ENCODE measurements at regions not wholly inside any gene's neighbourhood (a gene's known extent, or its start where the extent isn't known, plus 50 kb on each side); places are given as distances from the start of the nearest gene placed in this dataset.
A peak's percentile ranks its signal among the peaks of the same experiment; 100 is the strongest.

GRCh38 chr6:111979633-111980032, 74.3 kb upstream of the CCN6 start:
- H3K4me3 ChIP-seq (ENCODE audit: low read length), result no peak overlapping the region
- no peaks in the 10 kb centered on the region for H3K36me3 ChIP-seq (ENCODE audit: insufficient read depth, low read length)
- H3K4me1 ChIP-seq (ENCODE audit: control insufficient read depth, insufficient read depth, low read length), result peaks cover 32% of the 10 kb centered on the region
- no peaks in the 10 kb centered on the region for H3K27me3 ChIP-seq (ENCODE audit: control insufficient read depth, insufficient read depth, low read length)
- no peak overlapping the region for H3K4me2 ChIP-seq (ENCODE audit: low read length)
- H3K9me3 ChIP-seq (replicated peaks; ENCODE audit: low read length), result no peaks in the 10 kb centered on the region
- peak overlapping the region; percentile 16 for H3K9ac ChIP-seq (ENCODE audit: low read depth, low read length)

- no peaks in the 10 kb centered on the region for H3K27me3 ChIP-seq (ENCODE audit: control insufficient read depth, insufficient read depth, low read length)
- H3K4me3 ChIP-seq (ENCODE audit: low read length), result no peak overlapping the region
- H3K36me3 ChIP-seq (ENCODE audit: insufficient read depth, low read length), result no peaks in the 10 kb centered on the region
- peak overlapping the region; percentile 58 for H3K9ac ChIP-seq (ENCODE audit: low read depth, low read length)
- peaks cover 36% of the 10 kb centered on the region for H3K4me1 ChIP-seq (ENCODE audit: control insufficient read depth, insufficient read depth, low read length)
- H3K9me3 ChIP-seq (replicated peaks; ENCODE audit: low read length), result no peaks in the 10 kb centered on the region
- peak overlapping the region; percentile 8 for H3K4me2 ChIP-seq (ENCODE audit: low read length)
Observed at GRCh38 chr6:111980143-111980542, 73.8 kb upstream of the CCN6 start.

- Histone ChIP-seq H3K9ac (ENCODE audit: low read depth, low read length) (peak overlapping the region; percentile 58), H3K4me2 (ENCODE audit: low read length) (no peak overlapping the region), H3K4me1 (ENCODE audit: control insufficient read depth, insufficient read depth, low read length) (peaks cover 42% of the 10 kb centered on the region), H3K9me3 (replicated peaks; ENCODE audit: low read length) (no peaks in the 10 kb centered on the region), H3K27me3 (ENCODE audit: control insufficient read depth, insufficient read depth, low read length) (no peaks in the 10 kb centered on the region), H3K4me3 (ENCODE audit: low read length) (no peak overlapping the region), H3K36me3 (ENCODE audit: insufficient read depth, low read length) (no peaks in the 10 kb centered on the region)
Observed at GRCh38 chr6:111980971-111981840, 72.7 kb upstream of the CCN6 start.

- Histone ChIP-seq H3K9ac (ENCODE audit: low read depth, low read length) (no peak overlapping the region), H3K9me3 (replicated peaks; ENCODE audit: low read length) (no peaks in the 10 kb centered on the region), H3K4me1 (ENCODE audit: control insufficient read depth, insufficient read depth, low read length) (peaks cover 41% of the 10 kb centered on the region), H3K36me3 (ENCODE audit: insufficient read depth, low read length) (no peaks in the 10 kb centered on the region), H3K4me2 (ENCODE audit: low read length) (no peak overlapping the region), H3K27me3 (ENCODE audit: control insufficient read depth, insufficient read depth, low read length) (no peaks in the 10 kb centered on the region), H3K4me3 (ENCODE audit: low read length) (no peak overlapping the region)
Observed at GRCh38 chr6:111982681-111983080, 71.2 kb upstream of the CCN6 start.

- Histone ChIP-seq H3K27me3 (ENCODE audit: control insufficient read depth, insufficient read depth, low read length) (no peaks in the 10 kb centered on the region), H3K4me2 (ENCODE audit: low read length) (no peak overlapping the region), H3K4me1 (ENCODE audit: control insufficient read depth, insufficient read depth, low read length) (peaks cover 41% of the 10 kb centered on the region), H3K9me3 (replicated peaks; ENCODE audit: low read length) (no peaks in the 10 kb centered on the region), H3K4me3 (ENCODE audit: low read length) (no peak overlapping the region), H3K9ac (ENCODE audit: low read depth, low read length) (no peak overlapping the region), H3K36me3 (ENCODE audit: insufficient read depth, low read length) (no peaks in the 10 kb centered on the region)
Observed at GRCh38 chr6:111983193-111983592, 70.7 kb upstream of the CCN6 start.

GRCh38 chr6:111984081-111984480, 69.8 kb upstream of the CCN6 start:
- Histone ChIP-seq H3K4me2 (ENCODE audit: low read length) (no peak overlapping the region), H3K36me3 (ENCODE audit: insufficient read depth, low read length) (no peaks in the 10 kb centered on the region), H3K9ac (ENCODE audit: low read depth, low read length) (no peak overlapping the region), H3K27me3 (ENCODE audit: control insufficient read depth, insufficient read depth, low read length) (no peaks in the 10 kb centered on the region), H3K4me3 (ENCODE audit: low read length) (no peak overlapping the region), H3K9me3 (replicated peaks; ENCODE audit: low read length) (no peaks in the 10 kb centered on the region), H3K4me1 (ENCODE audit: control insufficient read depth, insufficient read depth, low read length) (peaks cover 36% of the 10 kb centered on the region)

GRCh38 chr6:111984516-111985201, 69.2 kb upstream of the CCN6 start:
- Histone ChIP-seq H3K9ac (ENCODE audit: low read depth, low read length) (peak overlapping the region; percentile 44), H3K36me3 (ENCODE audit: insufficient read depth, low read length) (no peaks in the 10 kb centered on the region), H3K4me2 (ENCODE audit: low read length) (no peak overlapping the region), H3K27me3 (ENCODE audit: control insufficient read depth, insufficient read depth, low read length) (no peaks in the 10 kb centered on the region), H3K4me1 (ENCODE audit: control insufficient read depth, insufficient read depth, low read length) (peaks cover 33% of the 10 kb centered on the region), H3K4me3 (ENCODE audit: low read length) (no peak overlapping the region), H3K9me3 (replicated peaks; ENCODE audit: low read length) (no peaks in the 10 kb centered on the region)

- no peaks in the 10 kb centered on the region for H3K36me3 ChIP-seq (ENCODE audit: insufficient read depth, low read length)
- H3K4me3 ChIP-seq (ENCODE audit: low read length), result no peak overlapping the region
- H3K9ac ChIP-seq (ENCODE audit: low read depth, low read length), result peak overlapping the region; percentile 68
- H3K4me2 ChIP-seq (ENCODE audit: low read length), result peak overlapping the region; percentile 9
- no peaks in the 10 kb centered on the region for H3K9me3 ChIP-seq (replicated peaks; ENCODE audit: low read length)
- no peaks in the 10 kb centered on the region for H3K27me3 ChIP-seq (ENCODE audit: control insufficient read depth, insufficient read depth, low read length)
- H3K4me1 ChIP-seq (ENCODE audit: control insufficient read depth, insufficient read depth, low read length), result peaks cover 26% of the 10 kb centered on the region
Observed at GRCh38 chr6:111985202-111985731, 68.6 kb upstream of the CCN6 start.

- Histone ChIP-seq H3K36me3 (ENCODE audit: insufficient read depth, low read length) (no peaks in the 10 kb centered on the region), H3K27me3 (ENCODE audit: control insufficient read depth, insufficient read depth, low read length) (no peaks in the 10 kb centered on the region), H3K4me1 (ENCODE audit: control insufficient read depth, insufficient read depth, low read length) (peaks cover 15% of the 10 kb centered on the region), H3K4me2 (ENCODE audit: low read length) (no peak overlapping the region), H3K9me3 (replicated peaks; ENCODE audit: low read length) (no peaks in the 10 kb centered on the region), H3K9ac (ENCODE audit: low read depth, low read length) (no peak overlapping the region), H3K4me3 (ENCODE audit: low read length) (no peak overlapping the region)
Observed at GRCh38 chr6:111986651-111987050, 67.3 kb upstream of the CCN6 start.

- Histone ChIP-seq H3K36me3 (ENCODE audit: insufficient read depth, low read length) (no peaks in the 10 kb centered on the region), H3K9me3 (replicated peaks; ENCODE audit: low read length) (no peaks in the 10 kb centered on the region), H3K4me2 (ENCODE audit: low read length) (no peak overlapping the region), H3K9ac (ENCODE audit: low read depth, low read length) (no peak overlapping the region), H3K4me1 (ENCODE audit: control insufficient read depth, insufficient read depth, low read length) (peaks cover 15% of the 10 kb centered on the region), H3K27me3 (ENCODE audit: control insufficient read depth, insufficient read depth, low read length) (no peaks in the 10 kb centered on the region), H3K4me3 (ENCODE audit: low read length) (no peak overlapping the region)
Observed at GRCh38 chr6:111987295-111987694, 66.6 kb upstream of the CCN6 start.

GRCh38 chr6:111988926-111989325, 65.0 kb upstream of the CCN6 start:
- H3K27me3 ChIP-seq (ENCODE audit: control insufficient read depth, insufficient read depth, low read length), result no peaks in the 10 kb centered on the region
- H3K4me1 ChIP-seq (ENCODE audit: control insufficient read depth, insufficient read depth, low read length), result peaks cover 25% of the 10 kb centered on the region
- H3K4me2 ChIP-seq (ENCODE audit: low read length), result no peak overlapping the region
- H3K9ac ChIP-seq (ENCODE audit: low read depth, low read length), result no peak overlapping the region
- H3K36me3 ChIP-seq (ENCODE audit: insufficient read depth, low read length), result no peaks in the 10 kb centered on the region
- H3K4me3 ChIP-seq (ENCODE audit: low read length), result no peak overlapping the region
- H3K9me3 ChIP-seq (replicated peaks; ENCODE audit: low read length), result no peaks in the 10 kb centered on the region

Data from skeletal muscle satellite cell (primary cell).